CD4-positive, alpha-beta T cell treated with Interleukin-4 for 1 hour (primary cell): ENCODE measurements at regions not wholly inside any gene's neighbourhood (a gene's known extent, or its start where the extent isn't known, plus 50 kb on each side); places are given as distances from the start of the nearest gene placed in this dataset.
A peak's percentile ranks its signal among the peaks of the same experiment; 100 is the strongest.
"Not testable (repeated sequence)": the region's sequence is repeated elsewhere in the genome, so short reads cannot be mapped to it uniquely, and the experiment has no call there.

Source experiments
- DNase-seq, 2 donors: peaks; one replicate each; pipeline ENCODE4 v3.0.0-alpha.2; 2020 to 2022

- peak; percentile 21 to 44 for DNase-seq
Observed at GRCh38 chr6:18595774-18596530, 208.8 kb downstream of the RNF144B start.

- DNase-seq, result no peak
Observed at GRCh38 chr6:18596531-18596835, 209.3 kb downstream of the RNF144B start.

- DNase-seq, result no peak
Observed at GRCh38 chr6:18598551-18599264, 211.6 kb downstream of the RNF144B start.

- no peak for DNase-seq
Observed at GRCh38 chr6:18600255-18600654, 213.1 kb downstream of the RNF144B start.

GRCh38 chr6:18601516-18602020, 214.4 kb downstream of the RNF144B start:
- DNase-seq, result no peak

- DNase-seq, result no peak
Observed at GRCh38 chr6:18602931-18603330, 215.8 kb downstream of the RNF144B start.

- DNase-seq, result no peak
Observed at GRCh38 chr6:18603361-18603760, 216.2 kb downstream of the RNF144B start.

GRCh38 chr6:18605841-18606240, 218.7 kb downstream of the RNF144B start:
- no peak for DNase-seq

GRCh38 chr6:18609715-18610114, 222.6 kb downstream of the RNF144B start:
- DNase-seq, result no peak

- DNase-seq, result no peak
Observed at GRCh38 chr6:18613319-18613925, 226.3 kb downstream of the RNF144B start.

GRCh38 chr6:18629571-18629970, 242.4 kb downstream of the RNF144B start:
- DNase-seq, result no peak

- DNase-seq, result no peak
Observed at GRCh38 chr6:18632670-18633410, 245.7 kb downstream of the RNF144B start.

- DNase-seq, result no peak
Observed at GRCh38 chr6:18634912-18635311, 247.8 kb downstream of the RNF144B start.

- DNase-seq, result no peak
Observed at GRCh38 chr6:18640134-18640533, 253.0 kb downstream of the RNF144B start.

- DNase-seq, result no peak
Observed at GRCh38 chr6:18640754-18641153, 253.6 kb downstream of the RNF144B start.

- DNase-seq, result no peak
Observed at GRCh38 chr6:18654821-18655220, 267.7 kb downstream of the RNF144B start.

- no peak for DNase-seq
Observed at GRCh38 chr6:18656506-18656905, 269.4 kb downstream of the RNF144B start.

GRCh38 chr6:18659994-18660393, 272.8 kb downstream of the RNF144B start:
- DNase-seq, result not testable (repeated sequence)

GRCh38 chr6:18663011-18663410, 275.9 kb downstream of the RNF144B start:
- no peak for DNase-seq

GRCh38 chr6:18664401-18664800, 277.3 kb downstream of the RNF144B start:
- DNase-seq, result no peak

- no peak for DNase-seq
Observed at GRCh38 chr6:18667612-18668011, 280.5 kb downstream of the RNF144B start.

GRCh38 chr6:18668994-18669393, 281.8 kb downstream of the RNF144B start:
- no peak for DNase-seq

GRCh38 chr6:18672852-18673251, 285.7 kb downstream of the RNF144B start:
- DNase-seq, result no peak
